ENCODE measurements at regions not wholly inside any gene's neighbourhood (a gene's known extent, or its start where the extent isn't known, plus 50 kb on each side); places are given as distances from the start of the nearest gene placed in this dataset.

DNA sequence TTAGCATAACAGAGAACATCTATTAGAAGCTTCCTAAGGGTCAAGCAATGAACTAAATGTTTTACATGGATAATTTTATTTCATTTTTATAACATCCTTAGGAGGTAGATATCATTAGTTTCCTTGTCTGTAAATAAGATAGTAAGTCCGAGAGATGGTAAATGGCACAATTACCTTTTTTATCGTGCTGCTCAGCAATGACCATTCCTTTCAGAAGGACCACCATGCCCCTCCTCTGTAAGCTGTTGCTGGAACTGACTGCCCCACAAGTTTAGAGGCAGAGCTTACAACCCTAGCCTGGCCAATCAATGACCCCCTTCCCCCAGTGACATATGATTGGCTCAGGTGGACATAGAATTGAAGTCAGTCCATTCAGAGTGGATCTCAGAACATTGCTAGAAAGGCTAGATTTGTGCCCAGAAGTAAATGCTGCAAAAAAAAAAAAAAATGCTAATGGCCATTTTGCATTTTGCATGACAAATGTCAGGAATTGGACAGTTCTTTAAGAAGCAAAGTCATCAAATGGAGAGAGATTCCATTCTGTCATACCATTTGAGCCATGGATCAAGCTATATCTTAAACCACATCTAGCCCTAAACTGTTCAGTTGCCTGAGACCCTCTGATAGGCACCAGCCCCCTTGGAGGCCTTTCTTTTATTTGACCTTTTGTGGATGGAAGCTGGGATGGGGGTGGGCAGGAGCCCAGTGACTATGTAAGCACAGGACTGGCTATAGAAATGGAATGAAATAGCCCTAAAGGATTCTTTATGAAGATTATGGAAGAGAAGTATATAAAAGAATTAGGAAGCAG lies 668.3 kb downstream of the UQCRFS1 start:
- POLR2A ChIA-PET = no interaction called here
- DNase-seq (ENCODE audit: unreplicated experiment) = no peak
- intact Hi-C loops (cut with micrococcal nuclease) = no loop called here
- H3K9me3 Mint-ChIP-seq (ENCODE audit: unreplicated experiment) = peaks cover 48% of the 10 kb centered on the region
- no peaks in the 10 kb centered on the region for H3K27me3 Mint-ChIP-seq (ENCODE audit: insufficient read depth, unreplicated experiment)
- no peaks in the 10 kb centered on the region for H3K36me3 Mint-ChIP-seq (ENCODE audit: insufficient read depth, unreplicated experiment)
- no peaks in the 10 kb centered on the region for H3K4me1 Mint-ChIP-seq (ENCODE audit: insufficient read depth, unreplicated experiment)
- CTCF ChIA-PET = interaction anchor here (0.6 to 0.7 kb wide), 2 partner anchors 74 to 204 kb away, joined by 3 read pairs; no protein-coding TSS in a partner anchor
- no peak for TF ChIP-seq CTCF (IDR thresholded peaks at IDR 0.05; ENCODE audit: unreplicated experiment)
- H3K4me3 Mint-ChIP-seq (ENCODE audit: unreplicated experiment) = no peak overlapping the region
- H3K27ac Mint-ChIP-seq (ENCODE audit: low read depth, unreplicated experiment) = no peak overlapping the region
- BruUV-seq (replicated peaks) = no TSS peak

DNA sequence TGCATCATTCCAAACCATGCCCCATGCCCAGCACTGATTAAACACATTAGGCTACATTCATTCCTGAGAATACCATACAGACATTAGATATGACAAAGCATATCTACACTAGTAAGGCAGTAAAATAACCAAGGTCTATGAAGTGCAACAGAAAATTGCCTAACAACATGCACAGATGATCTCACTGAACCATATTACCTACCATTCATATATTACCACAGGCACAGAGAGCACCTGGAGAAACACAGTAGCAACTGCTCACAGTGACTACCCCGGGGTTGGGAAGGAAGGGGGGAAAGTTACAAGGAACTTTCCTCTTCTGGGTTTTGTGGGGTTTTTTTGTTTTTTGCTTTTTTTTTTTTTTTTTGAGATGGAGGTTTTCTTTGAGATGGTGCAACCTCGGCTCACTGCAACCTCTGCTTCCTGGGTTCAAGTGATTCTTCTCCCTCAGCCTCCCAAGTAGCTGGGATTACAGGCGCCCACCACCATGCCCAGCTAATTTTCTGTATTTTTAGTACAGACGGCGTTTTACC lies 669.6 kb downstream of the UQCRFS1 start:
- Mint-ChIP-seq H3K27ac (ENCODE audit: low read depth, unreplicated experiment) (no peak overlapping the region), H3K4me1 (ENCODE audit: insufficient read depth, unreplicated experiment) (no peaks in the 10 kb centered on the region), H3K27me3 (ENCODE audit: insufficient read depth, unreplicated experiment) (no peaks in the 10 kb centered on the region), H3K36me3 (ENCODE audit: insufficient read depth, unreplicated experiment) (no peaks in the 10 kb centered on the region), H3K9me3 (ENCODE audit: unreplicated experiment) (peaks cover 48% of the 10 kb centered on the region), H3K4me3 (ENCODE audit: unreplicated experiment) (no peak overlapping the region)
- POLR2A ChIA-PET = no interaction called here
- DNase-seq (ENCODE audit: unreplicated experiment) = no peak
- CTCF ChIA-PET = interaction anchor here (0.6 kb wide), 1 partner anchor 114 kb away, joined by 3 read pairs; no protein-coding TSS in a partner anchor
- BruUV-seq (replicated peaks) = no TSS peak
- intact Hi-C loops (cut with micrococcal nuclease) = no loop called here
- no peak for TF ChIP-seq CTCF (IDR thresholded peaks at IDR 0.05; ENCODE audit: unreplicated experiment)

GRCh38 chr19:28542394-28543243 lies 670.3 kb downstream of the UQCRFS1 start:
- Mint-ChIP-seq H3K4me1 (ENCODE audit: insufficient read depth, unreplicated experiment) (no peaks in the 10 kb centered on the region), H3K27ac (ENCODE audit: low read depth, unreplicated experiment) (no peak overlapping the region), H3K9me3 (ENCODE audit: unreplicated experiment) (peaks cover 48% of the 10 kb centered on the region), H3K36me3 (ENCODE audit: insufficient read depth, unreplicated experiment) (no peaks in the 10 kb centered on the region), H3K4me3 (ENCODE audit: unreplicated experiment) (no peak overlapping the region), H3K27me3 (ENCODE audit: insufficient read depth, unreplicated experiment) (no peaks in the 10 kb centered on the region)
- ChIA-PET CTCF (interaction anchor here (0.6 kb wide), 1 partner anchor 115 kb away, joined by 3 read pairs; no protein-coding TSS in a partner anchor), POLR2A (no interaction called here)
- no peak for DNase-seq (ENCODE audit: unreplicated experiment)
- intact Hi-C loops (cut with micrococcal nuclease) = no loop called here
- no peak for TF ChIP-seq CTCF (IDR thresholded peaks at IDR 0.05; ENCODE audit: unreplicated experiment)
- no TSS peak for BruUV-seq (replicated peaks)
